Osteoblast (primary cell): ENCODE measurements at regions not wholly inside any gene's neighbourhood (a gene's known extent, or its start where the extent isn't known, plus 50 kb on each side); places are given as distances from the start of the nearest gene placed in this dataset.

ENCODE experiments used
- DNase-seq: peaks from one replicate; pipeline ENCODE4 v3.0.0; 2011; ENCODE audit warnings: low spot score, mixed read lengths; ENCODE audit not compliant: insufficient read length; ENCODE audit errors: missing footprints
- H2AFZ ChIP-seq: 2 replicates; pipeline ENCODE4 v1.6.0; 2011; ENCODE audit warnings: mild to moderate bottlenecking, low read length
- H3K27ac ChIP-seq: 2 replicates; pipeline ENCODE4 v1.5.1; 2011; ENCODE audit warnings: mild to moderate bottlenecking, low read depth, low read length, moderate library complexity
- H3K27me3 ChIP-seq: 2 replicates; pipeline ENCODE4 v1.6.0; 2012; ENCODE audit warnings: mild to moderate bottlenecking, control low read depth, inconsistent platforms, low read length, moderate library complexity; ENCODE audit not compliant: insufficient read depth
- H3K36me3 ChIP-seq: 2 replicates; pipeline ENCODE4 v1.5.1; 2011; ENCODE audit warnings: mild to moderate bottlenecking, low read length, control low read depth, moderate library complexity; ENCODE audit not compliant: insufficient read depth
- H3K4me1 ChIP-seq: 2 replicates; pipeline ENCODE4 v1.5.1; 2011; ENCODE audit warnings: mild to moderate bottlenecking, low read length, control low read depth, moderate library complexity; ENCODE audit not compliant: insufficient read depth
- H3K4me2 ChIP-seq: 2 replicates; pipeline ENCODE4 v1.6.0; 2011; ENCODE audit warnings: mild to moderate bottlenecking, low read length; ENCODE audit not compliant: insufficient read depth
- H3K4me3 ChIP-seq: fragments of 200-600 bp; sonication (generic); 3 replicates; pipeline ENCODE4 v1.5.1; 2012; ENCODE audit warnings: mild to moderate bottlenecking, low read length, inconsistent platforms; ENCODE audit not compliant: insufficient read depth
- H3K79me2 ChIP-seq: 2 replicates; pipeline ENCODE4 v1.6.0; 2012; ENCODE audit warnings: mild to moderate bottlenecking, low read length, control low read depth, inconsistent platforms; ENCODE audit not compliant: insufficient read depth
- H3K9me3 ChIP-seq: 2 replicates; pipeline ENCODE4 v1.5.1; 2011; ENCODE audit warnings: low read depth, low read length, control low read depth
- H4K20me1 ChIP-seq: 2 replicates; pipeline ENCODE4 v1.6.0; 2012; ENCODE audit warnings: mild to moderate bottlenecking, low read length, control low read depth; ENCODE audit not compliant: insufficient read depth
- TF ChIP-seq, protein P1 (sequence below): IDR thresholded peaks from 2 replicates; pipeline ENCODE4 v1.5.1; 2011; ENCODE audit warnings: mild to moderate bottlenecking, low read depth, low read length, moderate library complexity; ENCODE audit errors: extremely low read depth

DNA sequence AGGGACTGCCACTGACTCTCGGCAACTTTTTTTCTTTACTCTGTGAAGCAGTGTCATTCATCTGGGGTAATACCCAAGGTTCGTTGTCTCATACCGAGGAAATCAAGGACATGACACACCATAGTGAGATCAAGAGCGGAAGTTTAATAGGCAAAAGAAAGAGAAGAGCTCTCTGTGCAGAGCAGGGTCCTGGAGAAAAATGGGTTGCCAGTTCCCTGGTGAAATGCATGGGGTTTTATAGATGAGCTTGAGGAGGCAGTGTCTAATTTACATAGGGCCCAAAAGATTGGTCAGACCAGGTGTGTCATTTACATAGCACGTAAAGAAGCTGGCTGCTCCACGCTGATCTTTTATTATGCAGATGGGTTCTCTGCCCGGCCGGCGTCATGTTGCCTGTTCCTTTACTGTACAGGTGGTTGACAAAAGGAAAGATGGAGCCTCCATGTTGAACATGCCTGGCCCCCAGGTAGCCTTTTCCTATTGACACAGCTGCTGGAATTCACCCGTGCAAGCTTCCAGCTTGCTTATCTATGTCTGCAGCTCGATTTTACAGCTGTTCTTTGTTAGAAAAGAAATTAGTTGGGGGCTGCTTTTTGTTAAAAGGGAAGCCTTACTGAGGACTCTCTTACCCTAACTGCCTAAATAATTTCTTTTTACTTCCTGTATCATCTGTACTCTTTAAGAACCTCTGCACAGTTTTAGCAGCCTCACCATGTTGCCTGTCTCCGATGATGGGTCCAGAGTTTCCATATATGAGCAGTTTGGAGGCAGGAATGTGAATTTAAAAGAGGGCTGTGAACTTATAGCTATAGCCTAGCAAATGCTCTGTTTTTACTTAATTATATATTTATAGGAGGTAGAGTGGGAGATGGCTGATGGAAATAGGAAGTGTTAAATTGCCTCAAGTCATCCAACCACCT is 98.0 kb upstream of the DIAPH3 start:
- H3K4me2 ChIP-seq = no peak overlapping the region

DNA sequence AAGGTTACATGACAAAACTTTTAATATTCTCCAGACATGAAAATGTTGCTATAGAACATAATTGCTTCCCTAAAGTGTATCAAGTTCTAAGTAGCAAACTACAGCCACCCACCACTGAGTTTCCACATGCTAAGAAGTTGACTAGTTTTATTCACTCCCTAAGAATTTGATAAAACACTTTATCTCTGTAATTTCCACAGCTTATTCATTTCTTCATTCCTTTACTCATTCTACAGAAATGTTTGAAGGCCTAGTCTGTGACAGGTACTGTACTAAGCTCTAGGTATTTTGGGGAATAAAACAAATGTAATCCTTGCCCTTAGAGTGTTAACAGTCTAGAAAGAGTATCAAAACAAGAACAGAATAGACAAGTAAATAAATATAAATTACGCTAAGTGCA is 101.8 kb upstream of the DIAPH3 start:
- no peaks in the 10 kb centered on the region for H4K20me1 ChIP-seq
- no peak overlapping the region for H3K4me2 ChIP-seq
- no peak overlapping the region for H3K4me3 ChIP-seq
- no peak for DNase-seq
- no peaks in the 10 kb centered on the region for H3K36me3 ChIP-seq
- TF ChIP-seq, protein P1, sequence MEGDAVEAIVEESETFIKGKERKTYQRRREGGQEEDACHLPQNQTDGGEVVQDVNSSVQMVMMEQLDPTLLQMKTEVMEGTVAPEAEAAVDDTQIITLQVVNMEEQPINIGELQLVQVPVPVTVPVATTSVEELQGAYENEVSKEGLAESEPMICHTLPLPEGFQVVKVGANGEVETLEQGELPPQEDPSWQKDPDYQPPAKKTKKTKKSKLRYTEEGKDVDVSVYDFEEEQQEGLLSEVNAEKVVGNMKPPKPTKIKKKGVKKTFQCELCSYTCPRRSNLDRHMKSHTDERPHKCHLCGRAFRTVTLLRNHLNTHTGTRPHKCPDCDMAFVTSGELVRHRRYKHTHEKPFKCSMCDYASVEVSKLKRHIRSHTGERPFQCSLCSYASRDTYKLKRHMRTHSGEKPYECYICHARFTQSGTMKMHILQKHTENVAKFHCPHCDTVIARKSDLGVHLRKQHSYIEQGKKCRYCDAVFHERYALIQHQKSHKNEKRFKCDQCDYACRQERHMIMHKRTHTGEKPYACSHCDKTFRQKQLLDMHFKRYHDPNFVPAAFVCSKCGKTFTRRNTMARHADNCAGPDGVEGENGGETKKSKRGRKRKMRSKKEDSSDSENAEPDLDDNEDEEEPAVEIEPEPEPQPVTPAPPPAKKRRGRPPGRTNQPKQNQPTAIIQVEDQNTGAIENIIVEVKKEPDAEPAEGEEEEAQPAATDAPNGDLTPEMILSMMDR = no peak
- no peaks in the 10 kb centered on the region for H3K27me3 ChIP-seq
- no peak overlapping the region for H2AFZ ChIP-seq
- H3K79me2 ChIP-seq = no peaks in the 10 kb centered on the region
- no peak overlapping the region for H3K27ac ChIP-seq
- no peaks in the 10 kb centered on the region for H3K9me3 ChIP-seq
- H3K4me1 ChIP-seq = no peaks in the 10 kb centered on the region

More for the DNA sequence above, 98.0 kb upstream of the DIAPH3 start:
- no peak for DNase-seq
- TF ChIP-seq, protein P1 = no peak
- Histone ChIP-seq H3K4me1 (no peaks in the 10 kb centered on the region), H3K27ac (no peak overlapping the region), H3K79me2 (no peaks in the 10 kb centered on the region), H2AFZ (no peak overlapping the region), H3K9me3 (no peaks in the 10 kb centered on the region), H4K20me1 (no peaks in the 10 kb centered on the region), H3K27me3 (no peaks in the 10 kb centered on the region), H3K4me3 (no peak overlapping the region), H3K36me3 (no peaks in the 10 kb centered on the region)

DNA sequence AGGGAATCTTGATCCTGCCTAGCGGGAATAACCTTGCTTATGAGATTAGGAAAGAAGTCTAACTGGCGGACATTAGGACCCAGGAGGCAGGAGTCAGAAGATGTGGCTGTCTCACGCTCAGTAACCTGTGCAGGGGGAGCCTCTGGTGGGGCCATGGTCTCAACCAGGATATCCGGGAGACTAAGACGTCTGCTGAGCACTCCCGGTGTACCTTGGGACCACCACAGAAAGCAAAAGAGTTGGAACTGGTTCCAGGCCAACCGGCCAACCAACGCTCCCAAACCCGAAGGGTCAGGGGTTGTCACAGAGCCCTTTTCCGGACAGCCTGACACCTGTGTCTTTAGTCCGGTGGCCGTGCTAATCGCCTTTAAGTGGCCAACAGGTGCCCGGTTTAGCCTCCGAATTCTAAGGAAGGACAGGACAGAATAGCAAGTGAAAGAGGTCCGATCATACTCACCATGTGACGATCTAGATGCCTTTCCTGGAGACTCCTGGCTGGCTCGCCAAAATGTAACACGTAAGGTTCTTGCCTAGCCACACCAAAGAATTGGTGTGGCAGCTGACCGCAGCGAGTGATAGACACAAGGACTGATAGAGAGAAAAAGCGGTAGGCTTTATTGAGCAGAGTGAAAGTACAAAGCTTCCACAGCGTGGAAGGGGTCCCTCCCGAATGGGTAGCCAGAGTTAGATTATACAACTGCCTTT is 103.9 kb upstream of the DIAPH3 start:
- no peaks in the 10 kb centered on the region for H3K9me3 ChIP-seq
- H3K4me1 ChIP-seq = no peaks in the 10 kb centered on the region
- TF ChIP-seq, protein P1 = no peak
- no peaks in the 10 kb centered on the region for H3K36me3 ChIP-seq
- no peak overlapping the region for H3K27ac ChIP-seq
- peak overlapping the region; percentile 89 for H2AFZ ChIP-seq
- peak overlapping the region; percentile 72 for H3K4me3 ChIP-seq
- peak; percentile 21 for DNase-seq
- no peaks in the 10 kb centered on the region for H3K79me2 ChIP-seq
- H4K20me1 ChIP-seq = no peaks in the 10 kb centered on the region
- H3K27me3 ChIP-seq = no peaks in the 10 kb centered on the region
- H3K4me2 ChIP-seq = peak overlapping the region; percentile 82

DNA sequence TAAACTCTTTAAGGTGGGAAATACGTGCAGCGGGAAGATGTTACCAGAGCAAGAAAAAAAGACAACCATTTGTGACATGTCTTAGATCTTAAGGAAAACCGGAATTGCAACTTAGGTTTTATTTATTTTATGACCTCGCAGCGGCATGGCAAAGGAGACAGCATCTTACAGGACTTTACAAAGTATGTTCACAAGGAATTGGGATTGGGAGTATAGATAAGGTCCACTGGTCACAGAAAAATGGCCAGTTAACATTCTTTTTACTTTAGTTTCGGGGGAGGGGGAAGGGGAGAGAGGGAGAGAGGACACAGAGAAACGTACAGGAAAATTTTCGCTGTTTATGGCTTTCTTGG is 104.5 kb upstream of the DIAPH3 start:
- H3K4me3 ChIP-seq = peak overlapping the region; percentile 72
- peak overlapping the region; percentile 89 for H2AFZ ChIP-seq
- no peak for DNase-seq
- H3K36me3 ChIP-seq = no peaks in the 10 kb centered on the region
- H3K4me1 ChIP-seq = no peaks in the 10 kb centered on the region
- peak overlapping the region; percentile 82 for H3K4me2 ChIP-seq
- no peak overlapping the region for H3K27ac ChIP-seq
- no peaks in the 10 kb centered on the region for H3K27me3 ChIP-seq
- TF ChIP-seq, protein P1 = no peak
- H3K9me3 ChIP-seq = no peaks in the 10 kb centered on the region
- H4K20me1 ChIP-seq = no peaks in the 10 kb centered on the region
- H3K79me2 ChIP-seq = no peaks in the 10 kb centered on the region
